GM18505 (cell line): ENCODE measurements at regions not wholly inside any gene's neighbourhood (a gene's known extent, or its start where the extent isn't known, plus 50 kb on each side); places are given as distances from the start of the nearest gene placed in this dataset.

Source experiments
- ATAC-seq: cut with Tn5 transposase; IDR thresholded peaks from one replicate; pipeline ENCODE4 v1.9.1; 2021; ENCODE audit not compliant: unreplicated experiment
- POLR2A ChIP-seq: IDR thresholded peaks from 4 replicates; pipeline ENCODE4 v1.6.1; 2011; ENCODE audit warnings: borderline replicate concordance; ENCODE audit not compliant: insufficient read depth, insufficient read length; ENCODE audit errors: extremely low read depth

GRCh38 chr10:4691301-4691700, 134.7 kb upstream of the AKR1E2 start:
- no peak for ATAC-seq
- no peak for TF ChIP-seq POLR2A

- TF ChIP-seq POLR2A = no peak
- peak; percentile 47 for ATAC-seq
Observed at GRCh38 chr10:4688601-4689000, 137.4 kb upstream of the AKR1E2 start.

DNA sequence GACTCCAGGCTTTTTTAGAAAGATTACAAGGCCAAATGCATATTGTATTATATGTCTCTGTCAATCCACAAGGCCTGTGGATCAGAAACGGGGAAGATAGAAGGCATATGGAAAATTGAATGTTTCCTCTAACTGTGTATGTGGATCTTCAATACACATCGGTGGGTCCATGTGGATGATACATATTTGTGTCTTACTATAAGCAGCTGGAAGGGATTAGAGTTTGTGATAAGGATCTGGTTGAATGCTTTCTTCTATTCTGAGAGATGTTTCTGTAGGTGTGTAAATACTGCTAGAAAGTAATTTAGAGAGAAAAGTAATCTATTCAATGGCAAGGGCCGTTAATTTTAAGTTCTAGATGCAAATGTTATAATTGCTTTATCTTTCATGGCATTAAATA, 137.8 kb upstream of the AKR1E2 start:
- TF ChIP-seq POLR2A = no peak
- ATAC-seq = no peak

GRCh38 chr10:4687397-4687796, 138.6 kb upstream of the AKR1E2 start:
- no peak for TF ChIP-seq POLR2A
- ATAC-seq = no peak

DNA sequence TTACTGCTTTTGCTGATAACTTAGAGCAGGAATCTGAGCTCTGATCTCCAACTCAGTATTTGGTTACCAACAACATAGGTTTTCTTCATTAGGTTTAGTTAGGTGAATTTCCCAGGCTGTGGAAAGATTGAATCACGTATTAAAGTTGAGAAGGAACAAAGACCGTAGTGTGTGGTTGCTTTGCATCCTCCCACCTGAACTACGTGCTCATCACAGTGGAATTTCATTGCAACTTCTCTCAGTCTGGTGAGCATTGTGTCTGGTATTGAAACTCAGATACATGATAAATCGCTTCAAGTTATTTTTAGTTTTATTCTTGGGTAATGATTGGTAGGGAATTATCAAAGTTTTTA, 139.4 kb upstream of the AKR1E2 start:
- no peak for ATAC-seq
- no peak for TF ChIP-seq POLR2A

GRCh38 chr10:4685904-4686643, 139.9 kb upstream of the AKR1E2 start:
- no peak for TF ChIP-seq POLR2A
- ATAC-seq = no peak

GRCh38 chr10:4685491-4685890, 140.5 kb upstream of the AKR1E2 start:
- no peak for TF ChIP-seq POLR2A
- no peak for ATAC-seq

GRCh38 chr10:4684434-4684833, 141.6 kb upstream of the AKR1E2 start:
- TF ChIP-seq POLR2A = no peak
- no peak for ATAC-seq

- no peak for ATAC-seq
- TF ChIP-seq POLR2A = no peak
Observed at GRCh38 chr10:4683838-4684237, 142.2 kb upstream of the AKR1E2 start.

DNA sequence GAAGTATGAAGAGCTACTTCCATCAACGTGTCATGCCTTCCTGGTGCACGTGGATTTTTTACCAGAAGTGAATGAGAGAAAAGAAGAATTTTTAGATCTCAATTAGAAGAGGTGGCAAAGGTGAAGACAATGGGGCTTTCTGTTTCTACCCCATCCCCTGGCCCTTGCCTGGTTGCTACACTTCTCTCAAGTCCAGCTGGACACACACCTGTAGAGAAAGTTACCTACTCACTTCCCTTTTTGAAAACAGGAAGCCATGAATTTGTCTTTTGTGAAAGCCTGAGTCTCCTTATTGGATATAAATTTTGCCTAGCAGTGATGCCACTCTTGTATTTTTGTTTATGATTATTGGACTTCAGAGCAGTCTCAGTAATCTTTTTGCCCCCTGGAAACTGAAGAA, 142.9 kb upstream of the AKR1E2 start:
- TF ChIP-seq POLR2A = no peak
- no peak for ATAC-seq

DNA sequence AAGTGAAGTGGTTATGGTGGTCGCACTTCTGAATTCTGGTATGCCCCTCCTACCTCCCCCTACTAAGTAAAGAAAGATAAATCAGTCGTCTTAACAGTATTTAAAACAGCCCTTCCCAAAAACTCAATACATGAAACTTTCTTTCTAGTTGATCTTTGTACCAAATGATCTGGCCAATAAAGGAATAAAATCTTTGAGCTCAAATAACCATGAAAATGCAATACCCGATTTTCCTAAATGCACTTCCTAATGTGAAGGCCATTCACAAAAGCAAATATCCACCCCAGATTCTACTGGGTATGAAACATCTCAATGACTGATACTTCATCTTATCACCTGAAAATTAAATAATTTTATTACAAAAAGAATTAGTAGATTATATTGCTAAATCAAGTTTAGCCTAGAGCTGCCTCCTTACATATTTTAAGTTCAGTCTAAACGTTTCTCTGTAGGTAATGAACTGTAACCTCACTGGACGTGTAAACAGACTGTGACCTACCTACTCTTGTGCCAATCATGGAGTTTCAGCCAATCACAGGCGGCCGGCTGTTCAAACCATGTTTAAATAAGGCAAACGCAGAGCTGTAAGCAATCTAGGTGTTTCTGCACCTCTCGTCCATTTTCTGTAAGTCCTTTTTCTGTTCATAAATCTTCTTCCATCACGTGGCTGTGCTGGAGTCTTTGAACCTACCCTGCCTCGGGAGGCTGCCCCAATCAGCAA, 146.9 kb upstream of the AKR1E2 start:
- no peak for TF ChIP-seq POLR2A
- no peak for ATAC-seq

DNA sequence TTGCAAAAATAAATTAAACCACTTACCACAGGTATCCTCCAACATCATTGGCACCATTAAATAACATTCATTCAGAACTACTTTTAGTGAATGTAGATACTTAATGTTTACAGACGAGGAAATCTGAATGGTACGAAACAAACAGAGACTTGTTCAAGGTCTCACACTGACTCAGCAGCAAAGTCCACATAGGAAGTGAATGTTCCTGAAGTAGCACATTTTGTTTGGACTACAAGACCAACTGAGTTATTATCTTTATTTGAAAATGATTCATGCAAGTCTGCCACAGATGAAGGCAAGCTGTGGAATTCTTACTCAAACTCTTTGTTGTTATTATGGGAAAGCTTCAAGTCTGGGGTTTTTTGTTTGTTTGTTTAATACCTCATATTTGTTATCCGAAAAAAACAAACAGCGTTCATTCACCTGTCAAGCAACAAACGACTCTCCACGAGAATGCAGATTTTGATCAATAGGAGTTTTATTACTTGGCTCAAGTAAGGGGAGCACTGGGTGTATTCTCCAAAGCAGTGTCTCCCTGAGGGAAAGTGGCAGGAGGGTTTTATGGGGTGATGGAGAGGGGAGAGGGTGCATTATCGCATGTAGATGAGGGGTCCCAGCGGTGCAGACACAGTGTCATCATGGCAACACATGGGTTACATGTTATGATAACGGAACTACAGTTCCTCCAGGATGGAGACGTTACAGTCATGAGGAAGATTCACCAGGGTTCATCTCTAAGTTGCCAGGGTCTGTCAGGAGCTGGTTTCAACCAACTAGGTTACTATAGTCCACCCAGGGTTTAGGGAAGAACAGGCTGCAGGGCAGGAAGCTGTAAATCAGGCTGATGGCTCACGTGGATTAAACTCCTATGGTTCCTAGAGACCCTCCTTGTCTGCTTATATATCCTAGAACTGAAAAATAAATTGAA, 147.7 kb upstream of the AKR1E2 start:
- no peak for TF ChIP-seq POLR2A
- no peak for ATAC-seq

- ATAC-seq = no peak
Observed at GRCh38 chr10:4677296-4678021, 148.5 kb upstream of the AKR1E2 start.

More at GRCh38 chr10:4677296-4678021, 148.5 kb upstream of the AKR1E2 start:
- no peak for TF ChIP-seq POLR2A
